ENCODE measurements at regions not wholly inside any gene's neighbourhood (a gene's known extent, or its start where the extent isn't known, plus 50 kb on each side); places are given as distances from the start of the nearest gene placed in this dataset.
"Not testable (repeated sequence)": the region's sequence is repeated elsewhere in the genome, so short reads cannot be mapped to it uniquely, and the experiment has no call there.

DNA sequence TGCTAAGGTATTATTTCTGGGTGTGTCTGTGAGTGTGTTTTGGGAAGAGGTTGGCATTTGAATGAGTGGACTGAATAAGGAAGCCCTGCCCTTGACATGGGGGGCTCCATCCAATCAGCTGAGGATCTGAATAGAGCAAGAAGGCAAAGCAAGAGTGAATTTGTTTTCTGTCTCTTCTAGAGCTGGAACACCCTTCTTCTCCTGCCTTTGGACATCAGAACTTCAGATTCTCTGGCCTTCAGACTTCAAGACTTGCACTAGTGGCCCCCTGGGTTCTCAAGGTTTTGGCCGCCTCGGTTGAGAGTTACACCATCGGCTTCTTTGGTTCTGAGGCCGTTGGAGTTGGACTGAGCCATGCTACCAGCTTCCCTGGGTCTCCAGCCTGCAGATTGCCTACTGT is 448.6 kb downstream of the SHISA9 start:
- no peaks in the 10 kb centered on the region for H4K20me1 ChIP-seq (ENCODE audit: insufficient read depth, low read length)
- H3K36me3 ChIP-seq (replicated peaks; ENCODE audit: low read depth, low read length), result no peaks in the 10 kb centered on the region
- H3K9me3 ChIP-seq (ENCODE audit: insufficient read depth, low read length), result no peaks in the 10 kb centered on the region
- no peak overlapping the region for H3K4me2 ChIP-seq (ENCODE audit: low read length)
- H3K79me2 ChIP-seq (ENCODE audit: low read length), result no peaks in the 10 kb centered on the region
- H3K27me3 ChIP-seq (ENCODE audit: low read depth, low read length), result no peaks in the 10 kb centered on the region
- no peak overlapping the region for H2AFZ ChIP-seq (ENCODE audit: low read depth, low read length)
- no peak overlapping the region for H3K9ac ChIP-seq (ENCODE audit: low read length)
- H3K27ac ChIP-seq (ENCODE audit: low read length), result no peak overlapping the region
- no peak overlapping the region for H3K4me3 ChIP-seq (ENCODE audit: low read length)
- no peak for TF ChIP-seq EZH2phosphoT487 (IDR thresholded peaks at IDR 0.05; ENCODE audit: low read depth)
- TF ChIP-seq, protein P1, sequence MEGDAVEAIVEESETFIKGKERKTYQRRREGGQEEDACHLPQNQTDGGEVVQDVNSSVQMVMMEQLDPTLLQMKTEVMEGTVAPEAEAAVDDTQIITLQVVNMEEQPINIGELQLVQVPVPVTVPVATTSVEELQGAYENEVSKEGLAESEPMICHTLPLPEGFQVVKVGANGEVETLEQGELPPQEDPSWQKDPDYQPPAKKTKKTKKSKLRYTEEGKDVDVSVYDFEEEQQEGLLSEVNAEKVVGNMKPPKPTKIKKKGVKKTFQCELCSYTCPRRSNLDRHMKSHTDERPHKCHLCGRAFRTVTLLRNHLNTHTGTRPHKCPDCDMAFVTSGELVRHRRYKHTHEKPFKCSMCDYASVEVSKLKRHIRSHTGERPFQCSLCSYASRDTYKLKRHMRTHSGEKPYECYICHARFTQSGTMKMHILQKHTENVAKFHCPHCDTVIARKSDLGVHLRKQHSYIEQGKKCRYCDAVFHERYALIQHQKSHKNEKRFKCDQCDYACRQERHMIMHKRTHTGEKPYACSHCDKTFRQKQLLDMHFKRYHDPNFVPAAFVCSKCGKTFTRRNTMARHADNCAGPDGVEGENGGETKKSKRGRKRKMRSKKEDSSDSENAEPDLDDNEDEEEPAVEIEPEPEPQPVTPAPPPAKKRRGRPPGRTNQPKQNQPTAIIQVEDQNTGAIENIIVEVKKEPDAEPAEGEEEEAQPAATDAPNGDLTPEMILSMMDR (IDR thresholded peaks at IDR 0.05; ENCODE audit: low read depth, low read length), result no peak
- H3K4me1 ChIP-seq (ENCODE audit: low read length), result no peaks in the 10 kb centered on the region

DNA sequence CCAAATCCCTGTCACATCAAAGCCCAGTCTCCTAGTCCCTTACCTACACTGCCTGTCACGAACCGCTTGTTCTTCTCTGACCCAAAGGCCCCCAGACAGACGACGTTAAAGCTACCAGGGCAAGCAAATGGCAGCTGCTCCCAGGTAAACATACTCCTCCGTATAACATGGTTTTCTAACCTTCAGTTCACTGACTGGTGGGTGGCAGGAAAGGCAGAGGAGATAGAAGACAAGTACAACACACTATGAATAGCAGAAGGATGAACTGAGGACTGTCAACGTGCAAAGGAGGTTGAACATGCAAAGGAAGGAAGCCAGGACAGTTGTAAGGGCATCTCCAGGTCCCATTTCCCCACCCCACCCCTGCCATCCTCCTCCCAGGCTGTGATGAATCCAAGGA is 449.8 kb downstream of the SHISA9 start:
- TF ChIP-seq, protein P1 (IDR thresholded peaks at IDR 0.05; ENCODE audit: low read depth, low read length), result no peak
- Histone ChIP-seq H3K27me3 (ENCODE audit: low read depth, low read length) (no peaks in the 10 kb centered on the region), H3K9ac (ENCODE audit: low read length) (no peak overlapping the region), H3K9me3 (ENCODE audit: insufficient read depth, low read length) (no peaks in the 10 kb centered on the region), H2AFZ (ENCODE audit: low read depth, low read length) (no peak overlapping the region), H3K4me2 (ENCODE audit: low read length) (no peak overlapping the region), H3K4me3 (ENCODE audit: low read length) (no peak overlapping the region), H3K79me2 (ENCODE audit: low read length) (no peaks in the 10 kb centered on the region), H3K27ac (ENCODE audit: low read length) (no peak overlapping the region), H3K36me3 (replicated peaks; ENCODE audit: low read depth, low read length) (no peaks in the 10 kb centered on the region), H3K4me1 (ENCODE audit: low read length) (no peaks in the 10 kb centered on the region), H4K20me1 (ENCODE audit: insufficient read depth, low read length) (no peaks in the 10 kb centered on the region)

DNA sequence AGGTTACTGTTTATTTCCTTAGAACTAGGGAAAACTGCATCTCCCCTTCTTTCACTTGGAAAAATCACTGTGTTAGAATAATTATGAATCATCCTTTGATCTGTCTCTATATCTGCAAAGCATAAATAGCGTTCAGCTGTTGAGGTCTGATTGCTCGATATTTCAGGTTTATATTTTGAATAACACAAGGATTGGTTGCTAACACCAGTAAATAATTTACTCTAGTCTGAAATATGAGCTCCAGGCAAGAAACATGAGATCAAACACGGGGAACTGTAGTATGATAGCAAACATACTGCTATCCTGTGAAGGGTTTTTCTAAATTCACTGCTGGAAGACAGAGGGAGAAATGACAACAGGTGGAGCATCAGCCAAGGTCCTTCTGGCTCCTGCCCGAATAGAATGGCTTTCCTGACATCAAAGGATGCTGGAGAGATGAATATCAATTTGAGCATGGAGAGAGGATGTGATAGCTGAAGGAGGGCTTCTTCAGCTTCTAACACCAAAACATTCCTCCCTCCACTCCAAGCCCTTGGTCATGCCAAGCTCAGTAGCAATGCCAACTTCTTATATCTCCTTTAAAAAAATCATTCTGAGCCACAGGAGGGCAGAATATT is 450.3 kb downstream of the SHISA9 start:
- Histone ChIP-seq H3K4me2 (ENCODE audit: low read length) (no peak overlapping the region), H3K4me3 (ENCODE audit: low read length) (no peak overlapping the region), H3K79me2 (ENCODE audit: low read length) (no peaks in the 10 kb centered on the region), H3K27ac (ENCODE audit: low read length) (no peak overlapping the region), H2AFZ (ENCODE audit: low read depth, low read length) (no peak overlapping the region), H3K9me3 (ENCODE audit: insufficient read depth, low read length) (no peaks in the 10 kb centered on the region), H4K20me1 (ENCODE audit: insufficient read depth, low read length) (no peaks in the 10 kb centered on the region), H3K27me3 (ENCODE audit: low read depth, low read length) (no peaks in the 10 kb centered on the region), H3K36me3 (replicated peaks; ENCODE audit: low read depth, low read length) (no peaks in the 10 kb centered on the region), H3K4me1 (ENCODE audit: low read length) (no peaks in the 10 kb centered on the region), H3K9ac (ENCODE audit: low read length) (no peak overlapping the region)
- TF ChIP-seq EZH2phosphoT487 (IDR thresholded peaks at IDR 0.05; ENCODE audit: low read depth), result no peak
- TF ChIP-seq, protein P1 (IDR thresholded peaks at IDR 0.05; ENCODE audit: low read depth, low read length), result no peak

DNA sequence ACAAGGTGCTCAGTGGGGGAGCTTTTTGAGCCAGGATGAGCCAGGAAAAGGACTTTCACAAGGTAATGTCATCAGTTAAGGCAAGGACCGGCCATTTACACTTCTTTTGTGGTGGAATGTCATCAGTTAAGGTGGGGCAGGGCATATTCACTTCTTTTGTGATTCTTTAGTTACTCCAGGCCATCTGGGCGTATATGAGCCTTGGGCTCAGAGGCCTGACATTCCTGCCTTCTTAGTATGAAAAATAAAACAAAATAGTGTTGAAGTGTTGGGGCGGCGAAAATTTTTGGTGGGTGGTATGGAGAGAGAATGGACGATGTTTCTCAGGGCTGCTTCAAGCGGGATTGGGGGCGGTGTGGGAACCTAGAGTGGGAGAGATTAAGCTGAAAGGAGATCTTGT is 451.4 kb downstream of the SHISA9 start:
- not testable (repeated sequence) for H3K27me3 ChIP-seq (ENCODE audit: low read depth, low read length); H2AFZ ChIP-seq (ENCODE audit: low read depth, low read length); H3K4me1 ChIP-seq (ENCODE audit: low read length); H3K36me3 ChIP-seq (replicated peaks; ENCODE audit: low read depth, low read length); H3K9me3 ChIP-seq (ENCODE audit: insufficient read depth, low read length); H3K27ac ChIP-seq (ENCODE audit: low read length); H3K4me2 ChIP-seq (ENCODE audit: low read length); H3K9ac ChIP-seq (ENCODE audit: low read length); H3K4me3 ChIP-seq (ENCODE audit: low read length); H4K20me1 ChIP-seq (ENCODE audit: insufficient read depth, low read length); H3K79me2 ChIP-seq (ENCODE audit: low read length)

DNA sequence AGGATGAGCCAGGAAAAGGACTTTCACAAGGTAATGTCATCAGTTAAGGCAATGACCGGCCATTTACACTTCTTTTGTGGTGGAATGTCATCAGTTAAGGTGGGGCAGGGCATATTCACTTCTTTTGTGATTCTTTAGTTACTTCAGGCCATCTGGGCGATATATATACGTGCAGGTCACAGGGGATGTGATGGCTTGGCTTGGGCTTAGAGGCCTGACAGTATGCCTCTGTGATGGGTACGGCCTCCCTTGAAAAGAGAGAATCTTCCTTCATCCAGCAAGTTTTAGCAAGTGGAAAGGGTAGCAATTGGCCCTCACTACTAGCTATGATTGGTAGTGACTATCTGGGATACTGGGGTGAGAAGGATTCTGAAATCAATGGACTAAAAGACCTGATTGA is 456.4 kb downstream of the SHISA9 start:
- not testable (repeated sequence) for H3K9ac ChIP-seq (ENCODE audit: low read length); H3K4me2 ChIP-seq (ENCODE audit: low read length); H3K27me3 ChIP-seq (ENCODE audit: low read depth, low read length); H3K27ac ChIP-seq (ENCODE audit: low read length); H4K20me1 ChIP-seq (ENCODE audit: insufficient read depth, low read length); H2AFZ ChIP-seq (ENCODE audit: low read depth, low read length); H3K4me1 ChIP-seq (ENCODE audit: low read length); H3K79me2 ChIP-seq (ENCODE audit: low read length); H3K4me3 ChIP-seq (ENCODE audit: low read length); H3K36me3 ChIP-seq (replicated peaks; ENCODE audit: low read depth, low read length); H3K9me3 ChIP-seq (ENCODE audit: insufficient read depth, low read length)

Measured in OCI-LY3 (cell line).